Panc1 (cell line): ENCODE measurements at regions not wholly inside any gene's neighbourhood (a gene's known extent, or its start where the extent isn't known, plus 50 kb on each side); places are given as distances from the start of the nearest gene placed in this dataset.

ENCODE experiments used
- ATAC-seq: fragments of 200-7000 bp; cut with Tn5 transposase; 2 replicates; pipeline ENCODE4 v1.9.1; 2020; ENCODE audit warnings: mild to moderate bottlenecking, moderate library complexity
- BruUV-seq: library from RNA; stranded (reverse); fragments of 400-500 nt; replicated peaks from 2 replicates; lab custom pipeline; 2021; lab: Mats Ljungman, UMichigan
- CTCF ChIA-PET: fragments of 300-600 bp; sonication (Branson Sonifier 250); formaldehyde crosslinking; loops from one replicate; lab custom pipeline; 2022; ENCODE audit warnings: antibody characterized with exemption; lab: Charles Lee
- POLR2A ChIA-PET: fragments of 300-600 bp; sonication (Branson Sonifier 250); formaldehyde crosslinking; loops from one replicate; lab custom pipeline; 2022; ENCODE audit warnings: antibody characterized with exemption; lab: Charles Lee
- DNase-seq: peaks from one replicate; pipeline ENCODE4 v3.0.0-alpha.2; 2010; ENCODE audit warnings: low read depth, low spot score
- H3K27ac ChIP-seq: 2 replicates; pipeline ENCODE4 v1.5.1; 2011; ENCODE audit warnings: mild to moderate bottlenecking, low read length, inconsistent platforms
- H3K27me3 ChIP-seq: fragments of 200-500 bp; sonication (Bioruptor generic); 2 replicates; pipeline ENCODE4 v1.6.0; 2014; ENCODE audit warnings: low read length, inconsistent platforms; ENCODE audit not compliant: control insufficient read depth, insufficient read depth
- H3K36me3 ChIP-seq: fragments of 200-500 bp; sonication (Bioruptor generic); 2 replicates; pipeline ENCODE4 v1.5.1; 2014; ENCODE audit warnings: inconsistent platforms, mild to moderate bottlenecking, low read length, moderate library complexity; ENCODE audit not compliant: control insufficient read depth, insufficient read depth
- H3K4me1 ChIP-seq: 2 replicates; pipeline ENCODE4 v1.5.1; 2011; ENCODE audit warnings: inconsistent platforms, mild to moderate bottlenecking, low read length, moderate library complexity; ENCODE audit not compliant: control insufficient read depth, insufficient read depth
- H3K4me3 ChIP-seq, 2 experiments: 2 replicates each; pipeline ENCODE4 v1.5.1; 2011 to 2012; ENCODE audit warnings: low read depth in 2 of 2, low read length in 2 of 2, mild to moderate bottlenecking in 2 of 2, inconsistent platforms in 1 of 2, moderate library complexity in 1 of 2
- H3K9me3 ChIP-seq: fragments of 200-500 bp; sonication (Bioruptor generic); 2 replicates; pipeline ENCODE4 v1.5.1; 2014; ENCODE audit warnings: low read depth, mild to moderate bottlenecking, inconsistent platforms, low read length, moderate library complexity; ENCODE audit not compliant: control insufficient read depth, insufficient read depth
- CTCF ChIP-seq: fragments of 450-650 bp; IDR thresholded peaks from 2 replicates; pipeline ENCODE4 v1.5.1; 2017; ENCODE audit warnings: mild to moderate bottlenecking
- POLR2AphosphoS5 ChIP-seq: IDR thresholded peaks from 2 replicates; pipeline ENCODE4 v1.6.1; 2012; ENCODE audit warnings: mild to moderate bottlenecking, low read depth, low read length, moderate library complexity
- REST ChIP-seq, 2 experiments: IDR thresholded peaks; 2 replicates each; pipeline ENCODE4 v1.6.1; 2011 to 2012; ENCODE audit warnings: low read depth in 2 of 2, control low read depth in 1 of 2, low read length in 1 of 2, mild to moderate bottlenecking in 1 of 2, moderate library complexity in 1 of 2; ENCODE audit not compliant: insufficient read depth in 1 of 2
- SIN3A ChIP-seq: IDR thresholded peaks from 2 replicates; pipeline ENCODE4 v1.6.1; 2012; ENCODE audit warnings: low read depth, mild to moderate bottlenecking, low read length, moderate library complexity, borderline replicate concordance; ENCODE audit not compliant: insufficient read depth
- TCF7L2 ChIP-seq: IDR thresholded peaks from 2 replicates; pipeline ENCODE4 v1.6.1; 2011; ENCODE audit warnings: mild to moderate bottlenecking, low read depth, low read length, inconsistent platforms
- in situ Hi-C: cut with HindIII; loops from 2 replicates; pipeline ENCODE4 v1.10.0; 2016; ENCODE audit warnings: low sequenced_read_pairs, low pct_unique_long_range_greater_than_20kb
- intact Hi-C: fragments of 100-400 bp; cut with micrococcal nuclease; formaldehyde crosslinking; loops from one replicate; pipeline ENCODE4 v1.10.0; 2022; ENCODE audit not compliant: unreplicated experiment

DNA sequence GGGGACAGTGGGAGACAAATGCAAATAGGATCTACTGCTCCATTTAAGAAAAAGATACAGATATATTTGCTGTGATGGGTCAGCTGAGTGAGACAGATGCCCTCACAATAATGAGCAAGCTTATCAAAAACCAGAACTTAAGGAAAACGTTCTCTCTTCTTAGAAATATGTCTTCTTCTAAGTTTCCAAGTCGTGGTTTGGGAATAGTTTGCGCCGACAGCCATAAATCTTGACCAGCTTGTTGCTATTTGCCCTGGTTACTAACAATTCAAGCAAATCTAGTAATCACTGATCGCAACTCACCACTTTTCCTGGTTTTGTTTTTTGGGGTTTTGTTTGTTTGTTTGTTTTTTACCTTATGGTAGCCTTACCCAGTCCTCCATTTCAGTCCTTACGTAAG, 67.6 kb upstream of the GUCY1A1 start:
- Histone ChIP-seq H3K27ac (no peak overlapping the region), H3K36me3 (no peaks in the 10 kb centered on the region), H3K9me3 (no peaks in the 10 kb centered on the region), H3K4me1 (no peaks in the 10 kb centered on the region), H3K27me3 (no peaks in the 10 kb centered on the region), H3K4me3 (no peak overlapping the region)
- no TSS peak for BruUV-seq
- intact Hi-C loops (no loop called here), in situ Hi-C loops (no loop called here)
- ChIA-PET CTCF (no interaction called here), POLR2A (no interaction called here)
- ATAC-seq (no peak), DNase-seq (no peak)
- TF ChIP-seq CTCF (no peak), TCF7L2 (no peak), POLR2AphosphoS5 (no peak), REST (IDR thresholded peaks at IDR 0.05; ENCODE audit: insufficient read depth in 1 of 2, low read depth in 2 of 2, low read length in 1 of 2) (no peak), SIN3A (no peak)

- POLR2A ChIA-PET = no interaction called here
- no peak overlapping the region for H3K27ac ChIP-seq
- BruUV-seq = no TSS peak
Observed at GRCh38 chr4:155597933-155598451, 68.7 kb upstream of the GUCY1A1 start.

More at GRCh38 chr4:155597933-155598451, 68.7 kb upstream of the GUCY1A1 start:
- H3K27me3 ChIP-seq = no peaks in the 10 kb centered on the region
- no peak overlapping the region for H3K4me3 ChIP-seq
- no peaks in the 10 kb centered on the region for H3K36me3 ChIP-seq
- no peaks in the 10 kb centered on the region for H3K4me1 ChIP-seq
- in situ Hi-C loops = no loop called here
- no peak for TF ChIP-seq REST (IDR thresholded peaks at IDR 0.05; ENCODE audit: insufficient read depth in 1 of 2, low read depth in 2 of 2, low read length in 1 of 2)
- TF ChIP-seq POLR2AphosphoS5 = no peak
- TF ChIP-seq TCF7L2 = no peak
- TF ChIP-seq CTCF = no peak
- no peak for TF ChIP-seq SIN3A
- H3K9me3 ChIP-seq = no peaks in the 10 kb centered on the region
- DNase-seq (no peak), ATAC-seq (no peak)
- intact Hi-C loops = no loop called here
- CTCF ChIA-PET = no interaction called here
